ENCODE measurements at regions not wholly inside any gene's neighbourhood (a gene's known extent, or its start where the extent isn't known, plus 50 kb on each side); places are given as distances from the start of the nearest gene placed in this dataset.

- TF ChIP-seq CTCF (IDR thresholded peaks at IDR 0.05) = no peak
- no peak for TF ChIP-seq POLR2A (IDR thresholded peaks at IDR 0.05)
- TF ChIP-seq POLR2AphosphoS5 (IDR thresholded peaks at IDR 0.05; ENCODE audit: insufficient read depth in 1 of 2, low read depth in 1 of 2) = no peak
Measured at GRCh38 chr3:144308396-144308795, 336.8 kb downstream of the DIPK2A start.
